NOMO-1 (cell line): ENCODE measurements at regions not wholly inside any gene's neighbourhood (a gene's known extent, or its start where the extent isn't known, plus 50 kb on each side); places are given as distances from the start of the nearest gene placed in this dataset.
"Not testable (repeated sequence)": the region's sequence is repeated elsewhere in the genome, so short reads cannot be mapped to it uniquely, and the experiment has no call there.

ENCODE experiments used
- DNase-seq, 2 experiments: peaks; one replicate each; lab custom pipeline; 2025; ENCODE audit not compliant: unreplicated experiment in 2 of 2; lab: John Stamatoyannopoulos, UW

- DNase-seq, result no peak
Measured at GRCh38 chr4:161329852-161330251, 833.9 kb downstream of the FSTL5 start.

- DNase-seq, result no peak
Measured at GRCh38 chr4:161321706-161322105, 842.1 kb downstream of the FSTL5 start.

- DNase-seq, result peak; percentile 13 to 17
Measured at GRCh38 chr4:161320377-161320776, 843.4 kb downstream of the FSTL5 start.

- no peak for DNase-seq
Measured at GRCh38 chr4:161317000-161317399, 846.8 kb downstream of the FSTL5 start.

GRCh38 chr4:161314371-161314770 lies 849.4 kb downstream of the FSTL5 start:
- DNase-seq, result peak in 1 of 2 experiments; percentile 30

GRCh38 chr4:161303551-161303950 lies 860.2 kb downstream of the FSTL5 start:
- no peak for DNase-seq

- DNase-seq, result no peak
Measured at GRCh38 chr4:161291222-161291621, 872.6 kb downstream of the FSTL5 start.

GRCh38 chr4:161287678-161288352 lies 876.0 kb downstream of the FSTL5 start:
- DNase-seq, result no peak

- DNase-seq, result no peak
Measured at GRCh38 chr4:161285461-161285860, 878.3 kb downstream of the FSTL5 start.

GRCh38 chr4:161280929-161281328 lies 882.9 kb downstream of the FSTL5 start:
- DNase-seq, result no peak

GRCh38 chr4:161279095-161279494 lies 884.7 kb downstream of the FSTL5 start:
- no peak for DNase-seq

- not testable (repeated sequence) for DNase-seq
Measured at GRCh38 chr4:161277150-161277787, 886.5 kb downstream of the FSTL5 start.

- no peak for DNase-seq
Measured at GRCh38 chr4:161273607-161274006, 890.2 kb downstream of the FSTL5 start.

GRCh38 chr4:161260819-161261218 lies 903.0 kb downstream of the FSTL5 start:
- no peak for DNase-seq

GRCh38 chr4:161256716-161257115 lies 907.1 kb downstream of the FSTL5 start:
- no peak for DNase-seq

- no peak for DNase-seq
Measured at GRCh38 chr4:161256172-161256571, 907.6 kb downstream of the FSTL5 start.

GRCh38 chr4:161254375-161254774 lies 909.4 kb downstream of the FSTL5 start:
- DNase-seq, result no peak

- DNase-seq, result peak; percentile 24 to 35
Measured at GRCh38 chr4:161252520-161253141, 911.2 kb downstream of the FSTL5 start.

GRCh38 chr4:161249779-161250440 lies 913.9 kb downstream of the FSTL5 start:
- no peak for DNase-seq

GRCh38 chr4:161248880-161249279 lies 914.9 kb downstream of the FSTL5 start:
- no peak for DNase-seq

GRCh38 chr4:161247831-161248230 lies 916.0 kb downstream of the FSTL5 start:
- no peak for DNase-seq

- DNase-seq, result no peak
Measured at GRCh38 chr4:161238033-161238432, 925.8 kb downstream of the FSTL5 start.
